ENCODE measurements at regions not wholly inside any gene's neighbourhood (a gene's known extent, or its start where the extent isn't known, plus 50 kb on each side); places are given as distances from the start of the nearest gene placed in this dataset.

GRCh38 chr13:74687442-74688182 lies 553.4 kb upstream of the KLF12 start:
- no peak for TF ChIP-seq CTCF (IDR thresholded peaks at IDR 0.05; ENCODE audit: control insufficient read depth, extremely low read depth, insufficient read depth)
- no peak overlapping the region for H3K4me3 ChIP-seq (ENCODE audit: low read depth, low read length)
- DNase-seq (ENCODE audit: low read depth), result no peak

- no peak for TF ChIP-seq CTCF (IDR thresholded peaks at IDR 0.05; ENCODE audit: control insufficient read depth, extremely low read depth, insufficient read depth)
- H3K4me3 ChIP-seq (ENCODE audit: low read depth, low read length), result no peak overlapping the region
- DNase-seq (ENCODE audit: low read depth), result no peak
Observed at GRCh38 chr13:74683411-74683810, 549.2 kb upstream of the KLF12 start.

- DNase-seq (ENCODE audit: low read depth), result no peak
- TF ChIP-seq CTCF (IDR thresholded peaks at IDR 0.05; ENCODE audit: control insufficient read depth, extremely low read depth, insufficient read depth), result no peak
- H3K4me3 ChIP-seq (ENCODE audit: low read depth, low read length), result no peak overlapping the region
Observed at GRCh38 chr13:74682746-74683145, 548.5 kb upstream of the KLF12 start.

GRCh38 chr13:74681891-74682290 lies 547.7 kb upstream of the KLF12 start:
- H3K4me3 ChIP-seq (ENCODE audit: low read depth, low read length), result no peak overlapping the region
- TF ChIP-seq CTCF (IDR thresholded peaks at IDR 0.05; ENCODE audit: control insufficient read depth, extremely low read depth, insufficient read depth), result no peak

GRCh38 chr13:74678308-74678965 lies 544.2 kb upstream of the KLF12 start:
- no peak for TF ChIP-seq CTCF (IDR thresholded peaks at IDR 0.05; ENCODE audit: control insufficient read depth, extremely low read depth, insufficient read depth)
- DNase-seq (ENCODE audit: low read depth), result no peak
- no peak overlapping the region for H3K4me3 ChIP-seq (ENCODE audit: low read depth, low read length)

More at GRCh38 chr13:74681891-74682290, 547.7 kb upstream of the KLF12 start:
- no peak for DNase-seq (ENCODE audit: low read depth)

DNA sequence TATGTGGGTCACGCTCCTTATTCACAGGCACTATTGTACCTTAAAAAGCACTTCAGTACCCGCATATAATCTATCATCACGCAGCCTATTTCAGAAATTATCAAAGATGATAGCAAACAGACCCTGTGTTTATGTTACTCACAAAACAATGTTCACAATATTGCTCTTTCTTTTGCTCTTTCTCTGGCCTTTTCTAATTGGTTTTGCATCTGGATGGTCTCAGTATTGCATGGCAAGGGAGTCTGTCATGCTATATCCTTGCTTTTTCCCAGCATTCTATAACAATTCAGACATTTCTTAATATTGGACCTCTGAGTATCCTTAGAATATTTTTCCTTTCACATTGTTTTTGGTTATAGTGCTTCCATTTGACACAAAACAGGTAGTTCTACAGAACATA lies 541.8 kb upstream of the KLF12 start:
- DNase-seq (ENCODE audit: low read depth), result no peak
- no peak overlapping the region for H3K4me3 ChIP-seq (ENCODE audit: low read depth, low read length)

More for the DNA sequence above, 541.8 kb upstream of the KLF12 start:
- no peak for TF ChIP-seq CTCF (IDR thresholded peaks at IDR 0.05; ENCODE audit: control insufficient read depth, extremely low read depth, insufficient read depth)

Measured in LNCaP clone FGC (cell line).